ENCODE measurements at regions not wholly inside any gene's neighbourhood (a gene's known extent, or its start where the extent isn't known, plus 50 kb on each side); places are given as distances from the start of the nearest gene placed in this dataset.

- Histone ChIP-seq H3K9me3 (ENCODE audit: control insufficient read depth, insufficient read depth, low read depth, low read length) (no peaks in the 10 kb centered on the region), H3K4me1 (ENCODE audit: control insufficient read depth, insufficient read depth, low read length) (no peaks in the 10 kb centered on the region), H3K36me3 (ENCODE audit: control insufficient read depth in 2 of 2, insufficient read depth in 1 of 2, low read length in 2 of 2) (no peaks in the 10 kb centered on the region), H3K27ac (ENCODE audit: extremely low read depth, low read depth, low read length) (no peak overlapping the region), H3K4me3 (ENCODE audit: low read depth, low read length) (no peak overlapping the region)
- CTCF ChIA-PET = no interaction called here
- no peak for TF ChIP-seq PBX3 (CRISPR knock-in tag; IDR thresholded peaks at IDR 0.05)
- no peak for TF ChIP-seq ZSCAN30 (tag by site-specific recombination; IDR thresholded peaks at IDR 0.05)
- TF ChIP-seq ZNF354C (tag by site-specific recombination; IDR thresholded peaks at IDR 0.05; ENCODE audit: borderline replicate concordance, low read depth) = no peak
- TF ChIP-seq ZNF701 (tag by site-specific recombination; IDR thresholded peaks at IDR 0.05) = no peak
- TF ChIP-seq ZNF211 (tag by site-specific recombination; IDR thresholded peaks at IDR 0.05; ENCODE audit: low read depth) = no peak
- no peak for TF ChIP-seq ZNF544 (tag by site-specific recombination; IDR thresholded peaks at IDR 0.05)
- no peak for TF ChIP-seq GLIS2 (tag by site-specific recombination; IDR thresholded peaks at IDR 0.05)
- TF ChIP-seq SALL2 (tag by site-specific recombination; IDR thresholded peaks at IDR 0.05; ENCODE audit: borderline replicate concordance) = no peak
- POLR2A ChIA-PET = no interaction called here
Observed at GRCh38 chr18:43435851-43436250, 158.6 kb upstream of the SYT4 start.

- Histone ChIP-seq H3K4me3 (ENCODE audit: low read depth, low read length) (no peak overlapping the region), H3K9me3 (ENCODE audit: control insufficient read depth, insufficient read depth, low read depth, low read length) (no peaks in the 10 kb centered on the region), H3K36me3 (ENCODE audit: control insufficient read depth in 2 of 2, insufficient read depth in 1 of 2, low read length in 2 of 2) (no peaks in the 10 kb centered on the region), H3K27ac (ENCODE audit: extremely low read depth, low read depth, low read length) (no peak overlapping the region), H3K4me1 (ENCODE audit: control insufficient read depth, insufficient read depth, low read length) (no peaks in the 10 kb centered on the region)
- TF ChIP-seq ZNF354C (tag by site-specific recombination; IDR thresholded peaks at IDR 0.05; ENCODE audit: borderline replicate concordance, low read depth) (no peak), PBX3 (CRISPR knock-in tag; IDR thresholded peaks at IDR 0.05) (no peak), ZNF654 (tag by site-specific recombination; IDR thresholded peaks at IDR 0.05; ENCODE audit: low read depth) (no peak), ZNF157 (tag by site-specific recombination; IDR thresholded peaks at IDR 0.05) (no peak), ZNF169 (tag by site-specific recombination; IDR thresholded peaks at IDR 0.05) (no peak), ZNF830 (tag by site-specific recombination; IDR thresholded peaks at IDR 0.05; ENCODE audit: low read depth) (no peak), SP3 (tag by site-specific recombination; IDR thresholded peaks at IDR 0.05) (no peak), SCRT2 (tag by site-specific recombination; IDR thresholded peaks at IDR 0.05) (no peak), ZSCAN30 (tag by site-specific recombination; IDR thresholded peaks at IDR 0.05) (no peak), BCL11A (tag by site-specific recombination; IDR thresholded peaks at IDR 0.05; ENCODE audit: low read depth) (no peak), TCF7L2 (IDR thresholded peaks at IDR 0.05; ENCODE audit: borderline replicate concordance, low read depth, low read length) (no peak), ZBTB6 (tag by site-specific recombination; IDR thresholded peaks at IDR 0.05) (no peak), ZBTB11 (tag by site-specific recombination; conservative IDR thresholded peaks at IDR 0.05; ENCODE audit: low read depth) (no peak)
- ChIA-PET POLR2A (no interaction called here), CTCF (no interaction called here)
Observed at GRCh38 chr18:43442131-43442530, 164.8 kb upstream of the SYT4 start.

All from HEK293 (cell line).